MCF 10A (cell line): ENCODE measurements at regions not wholly inside any gene's neighbourhood (a gene's known extent, or its start where the extent isn't known, plus 50 kb on each side); places are given as distances from the start of the nearest gene placed in this dataset.

Source experiments
- BruUV-seq: library from RNA; stranded (reverse); fragments of 400-500 nt; replicated peaks from 2 replicates; lab custom pipeline; 2021; lab: Mats Ljungman, UMichigan
- CTCF ChIA-PET: fragments of 300-600 bp; sonication (Branson Sonifier 250); formaldehyde crosslinking; extraction: SDS; loops from one replicate; lab custom pipeline; 2021; ENCODE audit warnings: antibody characterized with exemption, inconsistent platforms; lab: Yijun Ruan, JAX
- POLR2A ChIA-PET: fragments of 300-600, 350-650 bp; sonication (Branson Sonifier 250); formaldehyde crosslinking; extraction: SDS; loops from one replicate; lab custom pipeline; 2020; ENCODE audit warnings: antibody characterized with exemption, inconsistent platforms; lab: Yijun Ruan, JAX
- DNase-seq: peaks from one replicate; pipeline ENCODE4 v3.0.0-alpha.2; 2018; ENCODE audit not compliant: unreplicated experiment
- H3K27ac Mint-ChIP-seq: one replicate; pipeline ENCODE4 v1.8.0; 2022; ENCODE audit warnings: mild to moderate bottlenecking, low read depth, mixed read lengths; ENCODE audit not compliant: unreplicated experiment
- H3K27me3 Mint-ChIP-seq: one replicate; pipeline ENCODE4 v1.8.0; 2022; ENCODE audit warnings: mixed read lengths; ENCODE audit not compliant: insufficient read depth, unreplicated experiment
- H3K36me3 Mint-ChIP-seq: one replicate; pipeline ENCODE4 v1.8.0; 2022; ENCODE audit warnings: mild to moderate bottlenecking, moderate library complexity, mixed read lengths; ENCODE audit not compliant: insufficient read depth, unreplicated experiment
- H3K4me1 Mint-ChIP-seq: one replicate; pipeline ENCODE4 v1.8.0; 2022; ENCODE audit warnings: mixed read lengths; ENCODE audit not compliant: insufficient read depth, unreplicated experiment
- H3K4me3 Mint-ChIP-seq: one replicate; pipeline ENCODE4 v1.8.0; 2022; ENCODE audit warnings: mild to moderate bottlenecking, moderate library complexity, mixed read lengths; ENCODE audit not compliant: unreplicated experiment
- H3K9me3 Mint-ChIP-seq: one replicate; pipeline ENCODE4 v1.8.0; 2022; ENCODE audit warnings: mixed read lengths; ENCODE audit not compliant: unreplicated experiment
- intact Hi-C: fragments of 100-400 bp; cut with micrococcal nuclease; formaldehyde crosslinking; loops from 2 replicates; pipeline ENCODE4 v1.14.1; 2022
- TF ChIP-seq, protein P1 (sequence below): fragments of 200-600 bp; IDR thresholded peaks from one replicate; pipeline ENCODE4 v1.8.0; 2022; ENCODE audit warnings: antibody characterized with exemption, mild to moderate bottlenecking; ENCODE audit not compliant: unreplicated experiment

DNA sequence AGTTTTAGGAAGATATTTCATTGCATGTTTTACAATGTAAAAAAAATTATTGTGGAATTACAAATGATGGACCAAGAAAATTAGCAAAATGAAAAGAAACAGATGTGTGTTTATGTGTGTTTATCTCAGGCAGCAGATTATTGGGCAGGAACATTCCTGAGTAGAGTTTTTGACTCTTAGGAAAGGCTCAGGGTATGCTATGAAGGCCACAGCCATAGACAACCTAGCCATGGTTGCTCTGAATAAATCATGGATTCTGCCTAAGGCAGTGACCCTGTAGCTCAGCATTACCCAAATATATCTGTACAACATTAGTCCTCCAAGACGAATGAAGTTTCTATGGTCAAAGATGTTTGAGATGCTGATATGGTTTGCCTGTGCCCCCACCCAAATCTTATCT lies 298.3 kb downstream of the PTEN start:
- Mint-ChIP-seq H3K36me3 (no peaks in the 10 kb centered on the region), H3K27me3 (no peaks in the 10 kb centered on the region), H3K4me1 (peaks cover 21% of the 10 kb centered on the region), H3K4me3 (no peak overlapping the region), H3K27ac (no peak overlapping the region), H3K9me3 (no peaks in the 10 kb centered on the region)
- TF ChIP-seq, protein P1, sequence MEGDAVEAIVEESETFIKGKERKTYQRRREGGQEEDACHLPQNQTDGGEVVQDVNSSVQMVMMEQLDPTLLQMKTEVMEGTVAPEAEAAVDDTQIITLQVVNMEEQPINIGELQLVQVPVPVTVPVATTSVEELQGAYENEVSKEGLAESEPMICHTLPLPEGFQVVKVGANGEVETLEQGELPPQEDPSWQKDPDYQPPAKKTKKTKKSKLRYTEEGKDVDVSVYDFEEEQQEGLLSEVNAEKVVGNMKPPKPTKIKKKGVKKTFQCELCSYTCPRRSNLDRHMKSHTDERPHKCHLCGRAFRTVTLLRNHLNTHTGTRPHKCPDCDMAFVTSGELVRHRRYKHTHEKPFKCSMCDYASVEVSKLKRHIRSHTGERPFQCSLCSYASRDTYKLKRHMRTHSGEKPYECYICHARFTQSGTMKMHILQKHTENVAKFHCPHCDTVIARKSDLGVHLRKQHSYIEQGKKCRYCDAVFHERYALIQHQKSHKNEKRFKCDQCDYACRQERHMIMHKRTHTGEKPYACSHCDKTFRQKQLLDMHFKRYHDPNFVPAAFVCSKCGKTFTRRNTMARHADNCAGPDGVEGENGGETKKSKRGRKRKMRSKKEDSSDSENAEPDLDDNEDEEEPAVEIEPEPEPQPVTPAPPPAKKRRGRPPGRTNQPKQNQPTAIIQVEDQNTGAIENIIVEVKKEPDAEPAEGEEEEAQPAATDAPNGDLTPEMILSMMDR = no peak
- ChIA-PET CTCF (interaction anchor here (0.5 kb wide), 1 partner anchor 47 kb away, joined by 3 read pairs; no protein-coding TSS in a partner anchor), POLR2A (no interaction called here)
- DNase-seq = no peak
- no TSS peak for BruUV-seq
- intact Hi-C loops = no loop called here

DNA sequence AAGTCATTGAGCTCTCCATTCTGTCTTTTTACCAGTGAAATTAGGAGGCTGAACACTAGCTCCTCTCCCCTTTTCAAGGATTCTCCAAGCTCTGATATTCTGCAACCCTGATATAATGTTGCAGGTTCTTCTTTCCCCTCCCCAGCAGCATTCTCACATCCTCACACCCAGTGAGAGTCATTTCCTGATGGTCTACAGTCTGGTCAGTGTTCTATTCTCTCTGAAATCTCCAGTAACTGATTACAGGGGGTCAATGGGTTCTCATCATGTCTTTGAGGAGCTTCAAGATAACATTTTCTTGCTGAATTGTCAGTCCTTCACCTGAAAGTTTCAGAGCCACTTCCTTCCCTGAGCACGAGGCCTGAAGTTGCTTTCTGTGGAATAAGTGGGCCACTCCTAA lies 299.4 kb downstream of the PTEN start:
- TF ChIP-seq, protein P1 = no peak
- Mint-ChIP-seq H3K4me1 (peaks cover 15% of the 10 kb centered on the region), H3K9me3 (no peaks in the 10 kb centered on the region), H3K4me3 (no peak overlapping the region), H3K27ac (no peak overlapping the region), H3K36me3 (no peaks in the 10 kb centered on the region), H3K27me3 (no peaks in the 10 kb centered on the region)
- intact Hi-C loops = no loop called here
- BruUV-seq = no TSS peak
- POLR2A ChIA-PET = no interaction called here
- DNase-seq = no peak
- CTCF ChIA-PET = interaction anchor here (0.8 kb wide), 1 partner anchor 135 kb away, joined by 4 read pairs; no protein-coding TSS in a partner anchor

DNA sequence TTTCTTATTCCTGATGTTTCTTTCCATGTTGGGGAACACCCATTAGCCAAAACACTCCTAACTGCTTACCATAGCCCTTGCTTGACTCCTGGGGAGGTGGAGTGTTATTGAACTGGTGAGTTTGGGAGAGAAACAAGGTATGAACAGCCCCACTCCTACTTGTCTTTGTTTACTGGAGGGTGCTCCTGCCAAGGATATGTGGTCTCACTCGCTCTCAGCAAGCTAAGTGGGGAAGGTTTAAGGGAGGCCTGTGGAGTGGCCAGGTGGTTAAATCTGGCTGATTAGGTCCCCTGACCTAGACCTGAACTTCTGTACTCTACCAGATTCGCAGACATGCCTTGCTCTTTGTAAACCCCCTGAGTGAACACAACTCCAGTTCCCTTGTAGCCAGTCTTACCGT lies 300.1 kb downstream of the PTEN start:
- no peak overlapping the region for H3K27ac Mint-ChIP-seq
- peaks cover under 1% of the 10 kb centered on the region for H3K9me3 Mint-ChIP-seq
- BruUV-seq = no TSS peak
- ChIA-PET POLR2A (no interaction called here), CTCF (no interaction called here)
- H3K4me3 Mint-ChIP-seq = no peak overlapping the region
- no peaks in the 10 kb centered on the region for H3K27me3 Mint-ChIP-seq
- H3K4me1 Mint-ChIP-seq = peaks cover 7% of the 10 kb centered on the region
- intact Hi-C loops = no loop called here
- DNase-seq = no peak
- TF ChIP-seq, protein P1 = no peak
- H3K36me3 Mint-ChIP-seq = no peaks in the 10 kb centered on the region

DNA sequence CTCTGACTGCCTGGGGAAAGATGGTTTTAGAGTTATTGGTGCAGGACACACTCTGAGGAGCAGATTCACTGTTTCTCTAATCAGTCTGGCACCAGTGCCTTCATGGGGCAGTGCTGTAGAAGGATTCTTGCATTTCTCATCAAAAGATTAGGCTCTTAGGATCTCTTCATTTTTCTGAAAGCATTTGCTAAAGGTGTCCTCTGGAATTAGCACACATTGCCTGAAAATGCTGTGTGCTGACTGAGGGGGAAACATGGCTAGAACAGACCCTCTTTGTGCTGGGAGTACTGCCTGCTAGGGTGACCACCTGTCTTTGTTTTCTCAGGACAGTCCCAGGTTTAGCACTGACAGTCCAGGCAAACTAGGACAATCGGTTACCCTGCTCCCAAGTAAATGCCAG lies 301.0 kb downstream of the PTEN start:
- TF ChIP-seq, protein P1 = no peak
- no TSS peak for BruUV-seq

More for the DNA sequence above, 301.0 kb downstream of the PTEN start:
- Mint-ChIP-seq H3K27ac (no peak overlapping the region), H3K27me3 (no peaks in the 10 kb centered on the region), H3K4me1 (no peaks in the 10 kb centered on the region), H3K36me3 (no peaks in the 10 kb centered on the region), H3K4me3 (no peak overlapping the region), H3K9me3 (peaks cover 8% of the 10 kb centered on the region)
- intact Hi-C loops = no loop called here
- ChIA-PET CTCF (interaction anchor here (0.6 kb wide), 1 partner anchor 212 kb away, joined by 3 read pairs; no protein-coding TSS in a partner anchor), POLR2A (interaction anchor here (1.4 kb wide), 1 partner anchor 17 kb away, joined by 8 read pairs; no protein-coding TSS in a partner anchor)
- DNase-seq = no peak
